ENCODE measurements at regions not wholly inside any gene's neighbourhood (a gene's known extent, or its start where the extent isn't known, plus 50 kb on each side); places are given as distances from the start of the nearest gene placed in this dataset.

DNA sequence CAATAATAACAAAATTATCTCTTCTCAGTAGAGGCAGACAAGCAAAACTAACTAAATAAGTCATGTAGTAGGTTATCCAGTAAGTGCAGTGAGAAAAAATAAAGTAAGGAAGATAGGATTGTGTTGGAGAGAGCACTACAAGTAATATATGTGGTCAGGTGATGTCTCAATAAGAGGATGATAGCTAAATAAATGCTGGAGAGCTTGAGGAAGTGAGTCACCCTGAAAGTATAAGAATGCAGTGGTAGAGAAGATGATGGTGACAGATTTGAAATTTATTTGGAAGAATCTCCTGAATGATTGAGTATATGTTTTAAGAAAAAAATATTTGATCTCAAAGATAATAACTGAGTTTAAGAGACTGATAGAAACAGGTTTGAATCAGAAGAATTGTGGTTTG is 152.2 kb upstream of the PRR20A start:
- H3K27me3 Mint-ChIP-seq, result no peaks in the 10 kb centered on the region
- DNase-seq, result no peak
- H3K4me1 Mint-ChIP-seq, result no peaks in the 10 kb centered on the region
- no peak for ATAC-seq (ENCODE audit: low read depth in 2 of 2)
- Histone ChIP-seq H3K36me3 (ENCODE audit: control insufficient read depth, insufficient read depth, low read length) (no peaks in the 10 kb centered on the region), H3K4me3 (ENCODE audit: low read depth, low read length) (no peak overlapping the region), H3K9me3 (ENCODE audit: control insufficient read depth in 2 of 2, low read length in 2 of 2) (peaks cover 0 to 4% of the 10 kb centered on the region in 2 experiments), H3K4me1 (ENCODE audit: control insufficient read depth, insufficient read depth, low read length, poor library complexity, severe bottlenecking) (no peaks in the 10 kb centered on the region), H3K27me3 (ENCODE audit: control insufficient read depth, insufficient read depth, low read length) (no peaks in the 10 kb centered on the region), H3K27ac (ENCODE audit: insufficient read depth, low read length, poor library complexity, severe bottlenecking) (no peak overlapping the region)
- no peak overlapping the region for H3K27ac Mint-ChIP-seq
- H3K36me3 Mint-ChIP-seq, result no peaks in the 10 kb centered on the region
- H3K9me3 Mint-ChIP-seq, result peaks cover 2 to 33% (median 9%) of the 10 kb centered on the region in 7 donors
- no peak overlapping the region for H3K4me3 Mint-ChIP-seq

DNA sequence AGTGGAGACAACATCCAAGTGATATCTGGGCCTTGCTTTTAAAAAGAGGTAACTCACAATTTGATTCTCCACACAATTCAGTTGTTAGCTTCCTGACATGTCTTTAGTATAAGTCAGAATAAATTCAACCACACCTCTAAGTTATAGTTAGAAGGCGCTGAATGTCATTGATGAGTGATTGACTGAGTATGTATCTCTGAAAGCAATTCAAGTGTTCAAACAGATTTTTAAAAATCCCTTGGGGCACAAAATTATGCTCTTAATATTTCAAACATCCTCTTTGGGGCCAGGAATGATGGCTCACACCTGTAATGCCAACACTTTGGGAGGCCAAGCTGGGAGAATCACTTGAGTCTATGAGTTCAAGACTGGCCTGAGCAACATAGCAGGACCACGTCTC is 137.0 kb upstream of the PRR20A start:
- Mint-ChIP-seq H3K9me3 (peaks cover 0 to 22% (median 8%) of the 10 kb centered on the region in 7 donors), H3K4me3 (no peak overlapping the region), H3K36me3 (no peaks in the 10 kb centered on the region), H3K4me1 (no peaks in the 10 kb centered on the region), H3K27ac (no peak overlapping the region), H3K27me3 (no peaks in the 10 kb centered on the region)
- Histone ChIP-seq H3K36me3 (ENCODE audit: control insufficient read depth, insufficient read depth, low read length) (no peaks in the 10 kb centered on the region), H3K27ac (ENCODE audit: insufficient read depth, low read length, poor library complexity, severe bottlenecking) (no peak overlapping the region), H3K27me3 (ENCODE audit: control insufficient read depth, insufficient read depth, low read length) (no peaks in the 10 kb centered on the region), H3K4me3 (ENCODE audit: low read depth, low read length) (no peak overlapping the region), H3K9me3 (ENCODE audit: control insufficient read depth in 2 of 2, low read length in 2 of 2) (peaks cover 0 to 4% of the 10 kb centered on the region in 2 experiments), H3K4me1 (ENCODE audit: control insufficient read depth, insufficient read depth, low read length, poor library complexity, severe bottlenecking) (no peaks in the 10 kb centered on the region)
- ATAC-seq (ENCODE audit: low read depth in 2 of 2), result no peak
- DNase-seq, result no peak

DNA sequence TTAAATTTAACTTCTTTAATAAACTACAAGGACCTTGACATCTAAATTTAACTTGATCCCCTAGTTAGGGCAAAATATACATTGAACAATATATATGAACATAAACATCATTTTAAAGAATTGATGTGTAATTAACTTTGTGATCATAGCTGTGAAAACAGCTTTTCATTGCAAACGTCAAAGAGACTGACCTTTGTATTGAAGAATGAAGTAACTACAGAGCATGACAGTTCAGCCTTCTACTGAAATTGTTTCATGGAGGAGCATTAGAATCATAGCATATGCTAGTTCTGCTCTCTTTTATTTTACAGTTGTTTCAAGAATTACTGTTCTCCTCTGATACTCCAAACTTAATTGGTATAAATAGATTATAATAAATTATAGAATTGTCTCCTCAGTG is 123.4 kb upstream of the PRR20A start:
- Histone ChIP-seq H3K36me3 (ENCODE audit: control insufficient read depth, insufficient read depth, low read length) (no peaks in the 10 kb centered on the region), H3K9me3 (ENCODE audit: control insufficient read depth in 2 of 2, low read length in 2 of 2) (peaks cover 0 to 19% of the 10 kb centered on the region in 2 experiments), H3K27me3 (ENCODE audit: control insufficient read depth, insufficient read depth, low read length) (no peaks in the 10 kb centered on the region), H3K27ac (ENCODE audit: insufficient read depth, low read length, poor library complexity, severe bottlenecking) (no peak overlapping the region), H3K4me1 (ENCODE audit: control insufficient read depth, insufficient read depth, low read length, poor library complexity, severe bottlenecking) (no peaks in the 10 kb centered on the region), H3K4me3 (ENCODE audit: low read depth, low read length) (no peak overlapping the region)
- no peak for ATAC-seq (ENCODE audit: low read depth in 2 of 2)
- peaks cover 0 to 34% (median 10%) of the 10 kb centered on the region in 7 donors for H3K9me3 Mint-ChIP-seq
- no peak for DNase-seq
- no peaks in the 10 kb centered on the region for H3K27me3 Mint-ChIP-seq
- peaks cover 0 to 3% (median 0%) of the 10 kb centered on the region in 4 donors for H3K4me1 Mint-ChIP-seq
- no peaks in the 10 kb centered on the region for H3K36me3 Mint-ChIP-seq
- no peak overlapping the region for H3K27ac Mint-ChIP-seq
- H3K4me3 Mint-ChIP-seq, result no peak overlapping the region

DNA sequence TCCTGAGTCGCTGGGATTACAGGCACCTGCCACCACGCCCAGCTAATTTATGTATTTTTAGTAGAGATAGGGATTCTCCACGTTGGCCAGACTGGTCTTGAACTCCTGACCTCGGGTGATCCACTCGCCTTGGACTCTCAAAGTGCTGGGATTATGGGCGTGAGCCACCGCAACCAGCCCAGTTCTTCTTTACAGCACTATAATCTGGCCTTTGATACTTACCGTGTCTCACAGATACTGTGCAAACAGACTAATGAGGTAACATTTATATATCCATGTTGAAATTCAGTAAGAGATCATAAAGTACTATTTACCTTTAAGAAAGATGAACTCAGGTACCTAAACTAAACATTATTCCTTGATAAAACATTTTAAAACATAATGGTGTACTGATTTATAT is 121.8 kb upstream of the PRR20A start:
- no peaks in the 10 kb centered on the region for H3K36me3 ChIP-seq (ENCODE audit: control insufficient read depth, insufficient read depth, low read length)
- no peak overlapping the region for H3K27ac ChIP-seq (ENCODE audit: insufficient read depth, low read length, poor library complexity, severe bottlenecking)
- ATAC-seq (ENCODE audit: low read depth in 2 of 2) (no peak), DNase-seq (no peak)
- Mint-ChIP-seq H3K9me3 (peaks cover 0 to 35% (median 10%) of the 10 kb centered on the region in 7 donors), H3K36me3 (no peaks in the 10 kb centered on the region), H3K27ac (no peak overlapping the region), H3K4me1 (peaks cover 0 to 3% (median 0%) of the 10 kb centered on the region in 4 donors), H3K27me3 (no peaks in the 10 kb centered on the region), H3K4me3 (no peak overlapping the region)
- H3K9me3 ChIP-seq (ENCODE audit: control insufficient read depth in 2 of 2, low read length in 2 of 2), result peaks cover 0 to 19% of the 10 kb centered on the region in 2 experiments
- H3K4me1 ChIP-seq (ENCODE audit: control insufficient read depth, insufficient read depth, low read length, poor library complexity, severe bottlenecking), result no peaks in the 10 kb centered on the region
- H3K4me3 ChIP-seq (ENCODE audit: low read depth, low read length), result no peak overlapping the region
- no peaks in the 10 kb centered on the region for H3K27me3 ChIP-seq (ENCODE audit: control insufficient read depth, insufficient read depth, low read length)

DNA sequence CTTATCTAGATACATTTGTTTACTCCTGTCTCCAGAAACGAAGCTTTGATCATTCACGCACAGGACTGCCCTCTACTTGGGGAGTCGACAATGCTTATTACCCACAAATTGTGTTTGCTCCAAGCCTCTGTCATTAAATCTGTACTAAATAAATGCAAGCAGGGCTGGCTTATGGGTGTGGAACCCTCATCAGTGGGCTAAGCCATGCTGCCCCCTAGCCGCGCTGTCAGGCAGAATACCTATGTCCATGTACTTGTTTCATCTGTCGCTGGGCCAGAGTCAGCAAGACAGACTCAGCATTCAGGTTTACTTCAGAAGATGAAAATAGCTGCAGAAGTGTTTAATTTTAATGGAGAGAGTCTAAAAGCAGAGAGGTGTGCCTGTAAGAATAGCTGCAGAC is 110.0 kb upstream of the PRR20A start:
- Mint-ChIP-seq H3K27ac (no peak overlapping the region), H3K9me3 (peaks cover 0 to 25% (median 12%) of the 10 kb centered on the region in 7 donors), H3K27me3 (no peaks in the 10 kb centered on the region), H3K4me1 (no peaks in the 10 kb centered on the region), H3K36me3 (no peaks in the 10 kb centered on the region), H3K4me3 (no peak overlapping the region)
- H3K27me3 ChIP-seq (ENCODE audit: control insufficient read depth, insufficient read depth, low read length), result no peaks in the 10 kb centered on the region
- no peak overlapping the region for H3K27ac ChIP-seq (ENCODE audit: insufficient read depth, low read length, poor library complexity, severe bottlenecking)
- no peaks in the 10 kb centered on the region for H3K36me3 ChIP-seq (ENCODE audit: control insufficient read depth, insufficient read depth, low read length)
- ATAC-seq (ENCODE audit: low read depth in 2 of 2), result no peak
- peaks cover 0 to 2% of the 10 kb centered on the region in 2 experiments for H3K9me3 ChIP-seq (ENCODE audit: control insufficient read depth in 2 of 2, low read length in 2 of 2)
- H3K4me1 ChIP-seq (ENCODE audit: control insufficient read depth, insufficient read depth, low read length, poor library complexity, severe bottlenecking), result no peaks in the 10 kb centered on the region
- no peak overlapping the region for H3K4me3 ChIP-seq (ENCODE audit: low read depth, low read length)
- DNase-seq, result no peak

DNA sequence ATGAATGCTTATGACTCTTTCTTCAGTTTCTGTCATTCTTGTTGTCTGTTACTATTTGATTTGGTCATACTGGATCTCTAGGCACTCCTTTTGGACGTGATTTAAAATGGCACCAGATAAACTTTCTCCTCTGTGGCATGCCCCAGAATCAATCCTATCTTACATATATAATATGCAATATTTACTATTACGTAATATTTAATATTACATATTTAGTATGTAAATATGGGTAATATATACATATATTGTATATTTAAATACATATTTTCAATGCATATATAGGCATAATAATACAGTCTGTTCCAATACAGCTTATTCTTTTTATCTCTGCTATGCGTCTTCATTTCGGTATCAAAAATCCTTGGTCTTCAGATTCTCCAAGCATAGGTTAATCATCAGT is 104.4 kb upstream of the PRR20A start:
- ATAC-seq (ENCODE audit: low read depth in 2 of 2), result no peak
- no peak overlapping the region for H3K27ac ChIP-seq (ENCODE audit: insufficient read depth, low read length, poor library complexity, severe bottlenecking)
- H3K4me1 ChIP-seq (ENCODE audit: control insufficient read depth, insufficient read depth, low read length, poor library complexity, severe bottlenecking), result no peaks in the 10 kb centered on the region
- H3K4me1 Mint-ChIP-seq, result no peaks in the 10 kb centered on the region
- H3K4me3 Mint-ChIP-seq, result no peak overlapping the region
- no peak overlapping the region for H3K4me3 ChIP-seq (ENCODE audit: low read depth, low read length)
- no peaks in the 10 kb centered on the region for H3K36me3 Mint-ChIP-seq
- no peaks in the 10 kb centered on the region for H3K36me3 ChIP-seq (ENCODE audit: control insufficient read depth, insufficient read depth, low read length)
- H3K27me3 Mint-ChIP-seq, result no peaks in the 10 kb centered on the region
- no peak overlapping the region for H3K27ac Mint-ChIP-seq
- H3K9me3 Mint-ChIP-seq, result peaks cover 0 to 22% (median 6%) of the 10 kb centered on the region in 7 donors
- H3K9me3 ChIP-seq (ENCODE audit: control insufficient read depth in 2 of 2, low read length in 2 of 2), result no peaks in the 10 kb centered on the region
- no peaks in the 10 kb centered on the region for H3K27me3 ChIP-seq (ENCODE audit: control insufficient read depth, insufficient read depth, low read length)
- no peak for DNase-seq

DNA sequence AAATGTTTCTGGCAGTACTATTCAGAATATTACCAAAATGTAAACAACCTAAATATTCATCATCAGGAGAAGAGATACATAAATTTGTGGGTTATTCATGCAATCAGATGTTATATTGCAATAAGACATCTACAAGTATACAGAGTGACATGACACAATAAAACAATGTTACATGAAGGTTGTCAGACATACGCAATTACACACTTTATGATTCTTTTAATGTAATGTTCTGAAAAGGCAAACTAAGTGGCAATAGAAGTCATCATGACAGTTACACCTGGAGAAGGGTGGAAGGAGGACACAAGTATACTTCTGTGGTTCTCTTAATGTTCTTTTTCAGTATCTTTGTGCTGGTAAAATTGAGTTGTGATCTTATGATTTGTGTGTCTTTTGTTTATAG is 95.8 kb upstream of the PRR20A start:
- no peaks in the 10 kb centered on the region for H3K27me3 Mint-ChIP-seq
- no peak for DNase-seq
- H3K27me3 ChIP-seq (ENCODE audit: control insufficient read depth, insufficient read depth, low read length), result no peaks in the 10 kb centered on the region

DNA sequence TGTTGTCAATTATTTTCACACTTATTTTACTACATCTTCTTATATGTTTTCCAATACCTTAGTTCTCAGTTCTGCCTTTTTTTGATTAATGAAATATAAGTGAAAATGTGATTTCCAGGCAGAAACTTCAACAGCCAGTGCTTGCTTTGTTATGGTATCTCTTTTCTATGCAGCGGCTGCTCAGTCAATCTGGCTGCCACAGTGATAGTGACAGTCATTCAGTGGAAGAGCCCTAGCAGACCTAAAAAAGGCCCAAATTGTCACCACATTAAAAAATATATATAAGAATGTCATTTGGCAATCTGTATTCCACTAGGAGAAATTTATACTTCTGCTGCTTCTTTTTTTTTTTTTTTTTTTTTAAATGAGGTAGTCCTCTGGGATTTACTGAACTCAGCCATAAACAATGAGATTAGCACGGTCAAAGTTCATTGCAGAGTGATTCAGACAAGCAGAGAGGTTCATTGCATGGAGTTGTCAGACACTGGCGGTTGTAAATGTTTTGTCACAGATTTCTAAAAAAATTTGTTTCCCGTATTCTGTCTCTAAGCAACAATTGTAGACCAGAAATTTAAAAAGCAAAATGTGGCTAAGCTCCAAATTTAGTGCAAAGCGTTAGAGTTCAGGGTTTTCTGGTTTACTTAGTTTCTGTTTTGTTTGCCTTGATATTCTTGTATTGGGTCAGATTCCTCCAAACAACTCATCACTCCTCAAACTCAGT is 94.7 kb upstream of the PRR20A start:
- no peak for ATAC-seq (ENCODE audit: low read depth in 2 of 2)
- DNase-seq, result no peak
- Mint-ChIP-seq H3K4me1 (no peaks in the 10 kb centered on the region), H3K4me3 (no peak overlapping the region), H3K36me3 (no peaks in the 10 kb centered on the region), H3K27ac (no peak overlapping the region), H3K27me3 (no peaks in the 10 kb centered on the region), H3K9me3 (peaks cover 2 to 50% (median 8%) of the 10 kb centered on the region in 7 donors)
- H3K4me1 ChIP-seq (ENCODE audit: control insufficient read depth, insufficient read depth, low read length, poor library complexity, severe bottlenecking), result peaks cover 2% of the 10 kb centered on the region
- no peaks in the 10 kb centered on the region for H3K36me3 ChIP-seq (ENCODE audit: control insufficient read depth, insufficient read depth, low read length)
- no peak overlapping the region for H3K27ac ChIP-seq (ENCODE audit: insufficient read depth, low read length, poor library complexity, severe bottlenecking)
- no peak overlapping the region for H3K4me3 ChIP-seq (ENCODE audit: low read depth, low read length)
- no peaks in the 10 kb centered on the region for H3K27me3 ChIP-seq (ENCODE audit: control insufficient read depth, insufficient read depth, low read length)
- peaks cover 2 to 4% of the 10 kb centered on the region in 2 experiments for H3K9me3 ChIP-seq (ENCODE audit: control insufficient read depth in 2 of 2, low read length in 2 of 2)

More for the DNA sequence above, 95.8 kb upstream of the PRR20A start:
- Histone ChIP-seq H3K9me3 (ENCODE audit: control insufficient read depth in 2 of 2, low read length in 2 of 2) (peaks cover 0 to 2% of the 10 kb centered on the region in 2 experiments), H3K4me3 (ENCODE audit: low read depth, low read length) (no peak overlapping the region), H3K36me3 (ENCODE audit: control insufficient read depth, insufficient read depth, low read length) (no peaks in the 10 kb centered on the region), H3K27ac (ENCODE audit: insufficient read depth, low read length, poor library complexity, severe bottlenecking) (no peak overlapping the region), H3K4me1 (ENCODE audit: control insufficient read depth, insufficient read depth, low read length, poor library complexity, severe bottlenecking) (peaks cover 2% of the 10 kb centered on the region)
- Mint-ChIP-seq H3K27ac (no peak overlapping the region), H3K4me3 (no peak overlapping the region), H3K36me3 (no peaks in the 10 kb centered on the region), H3K9me3 (peaks cover 0 to 40% (median 8%) of the 10 kb centered on the region in 7 donors), H3K4me1 (no peaks in the 10 kb centered on the region)
- ATAC-seq (ENCODE audit: low read depth in 2 of 2), result no peak
